ENCODE measurements at regions not wholly inside any gene's neighbourhood (a gene's known extent, or its start where the extent isn't known, plus 50 kb on each side); places are given as distances from the start of the nearest gene placed in this dataset.

DNA sequence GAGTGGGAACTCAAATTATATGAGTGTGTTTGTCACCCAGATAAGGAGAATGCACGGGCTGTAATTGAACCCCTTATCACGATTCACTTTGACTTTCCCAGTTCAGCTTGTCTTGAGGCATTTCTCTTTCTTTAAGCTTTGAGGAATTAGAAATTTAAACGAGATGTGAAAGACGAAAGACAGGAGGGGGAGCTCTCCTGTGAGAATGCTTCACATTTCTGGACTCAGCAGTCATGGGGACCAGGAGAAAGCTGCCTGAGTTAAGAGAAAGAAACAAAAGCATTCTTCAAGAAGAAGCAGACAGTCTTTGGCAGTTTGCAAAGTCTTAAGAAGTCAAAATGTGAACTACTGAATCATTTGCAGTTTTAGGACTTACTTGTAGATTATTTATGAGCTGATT is 205.6 kb downstream of the NECTIN3 start:
- no peak overlapping the region for H3K4me3 ChIP-seq (ENCODE audit: extremely low read depth in 1 of 4, insufficient read depth in 2 of 4, low read depth in 3 of 4, low read length in 4 of 4)
- no peak overlapping the region for H4K91ac ChIP-seq (replicated peaks; ENCODE audit: insufficient read length, low read length)
- no peaks in the 10 kb centered on the region for H3K23me2 ChIP-seq (ENCODE audit: low read depth, low read length)
- no peak overlapping the region for H3K4ac ChIP-seq (replicated peaks; ENCODE audit: insufficient read length, low read depth, low read length)
- H3K36me3 ChIP-seq (ENCODE audit: control insufficient read depth in 2 of 4, insufficient read depth in 4 of 4, low read length in 3 of 4) = no peaks in the 10 kb centered on the region
- POLR2A ChIA-PET (ENCODE audit: partially characterized antibody) = no interaction called here
- no peak overlapping the region for H3K56ac ChIP-seq (replicated peaks; ENCODE audit: insufficient read length, low read depth, low read length)
- WGBS, 2 experiments (ENCODE audit: extremely low coverage in 1 of 2, insufficient coverage in 1 of 2, insufficient read length in 1 of 2, insufficient replicate concordance in 2 of 2, low coverage in 1 of 2, low lambda C conversion rate in 2 of 2, missing lambda C conversion rate in 1 of 2) = 29% methylated on average over 4 of the region's 4 CpGs; no CpG with 5 or more reads in 1 of the 2 experiments
- no peak overlapping the region for H2BK5ac ChIP-seq (ENCODE audit: low read depth, low read length)
- H3K79me1 ChIP-seq (ENCODE audit: low read depth, low read length) = no peaks in the 10 kb centered on the region
- no peak for FAIRE-seq
- DNase-seq (ENCODE audit: low read depth in 1 of 2, low spot score in 2 of 2) = peak in 1 of 2 experiments; percentile 39
- H4K20me1 ChIP-seq (replicated peaks in 1 of 2; ENCODE audit: control insufficient read depth in 1 of 2, insufficient read depth in 2 of 2, low read length in 2 of 2) = no peaks in the 10 kb centered on the region
- H3K9me3 ChIP-seq (ENCODE audit: insufficient read depth in 2 of 2, low read depth in 1 of 2, low read length in 1 of 2) = no peaks in the 10 kb centered on the region
- no peak overlapping the region for H2BK15ac ChIP-seq (ENCODE audit: low read length)
- H4K5ac ChIP-seq (ENCODE audit: insufficient read length, low read depth, low read length) = no peak overlapping the region
- no peak overlapping the region for H2BK20ac ChIP-seq (ENCODE audit: low read length)
- H3K14ac ChIP-seq (ENCODE audit: insufficient read length) = no peak overlapping the region
- no peak overlapping the region for H4K8ac ChIP-seq (ENCODE audit: extremely low read depth, insufficient read depth, low read length)
- H3K4me1 ChIP-seq (replicated peaks in 1 of 4; ENCODE audit: control insufficient read depth in 3 of 4, insufficient read depth in 4 of 4, low read length in 3 of 4) = peaks cover 0 to 3% (median 1%) of the 10 kb centered on the region in 4 experiments; a peak in 1 of 7 replicates
- H3K27me3 ChIP-seq (replicated peaks in 1 of 4; ENCODE audit: control insufficient read depth in 3 of 4, extremely low read depth in 1 of 4, insufficient read depth in 3 of 4, low read length in 3 of 4) = no peaks in the 10 kb centered on the region
- no peak overlapping the region; a peak in 1 of 4 replicates for H3K4me2 ChIP-seq (ENCODE audit: insufficient read depth in 1 of 2, low read depth in 2 of 2, low read length in 2 of 2)
- CTCF ChIA-PET (ENCODE audit: partially characterized antibody) = interaction anchor here (0.7 to 2.5 kb wide), 17 partner anchors 8 to 169 kb away, joined by 3 to 9 read pairs (median 3); no protein-coding TSS in a partner anchor
- no peak overlapping the region for H2AFZ ChIP-seq (ENCODE audit: low read length)
- no peak overlapping the region for H2BK120ac ChIP-seq (replicated peaks; ENCODE audit: low read depth, low read length)
- H3K27ac ChIP-seq (ENCODE audit: low read depth, low read length) = no peak overlapping the region
- H3K18ac ChIP-seq (ENCODE audit: extremely low read depth, low read length) = no peak overlapping the region
- no peaks in the 10 kb centered on the region for H3K79me2 ChIP-seq (ENCODE audit: control insufficient read depth in 1 of 2, insufficient read depth in 2 of 2, low read length in 2 of 2)
- no peak overlapping the region for H3K23ac ChIP-seq (ENCODE audit: insufficient read length)
- H2BK12ac ChIP-seq (ENCODE audit: low read depth, low read length) = no peak overlapping the region
- no peak overlapping the region for H2AK5ac ChIP-seq (ENCODE audit: low read depth, low read length)
- H3K9ac ChIP-seq (replicated peaks in 1 of 4; ENCODE audit: extremely low read depth in 1 of 4, low read depth in 3 of 4, low read length in 3 of 4) = no peak overlapping the region
- TF ChIP-seq CHD2 (IDR thresholded peaks at IDR 0.05; ENCODE audit: low read length) = no peak
- peak; percentile 47 to 49 for TF ChIP-seq RAD21 (IDR thresholded peaks at IDR 0.05 in 1 of 2, conservative IDR thresholded peaks at IDR 0.05 in 1 of 2; ENCODE audit: low read depth in 2 of 2, low read length in 2 of 2)
- TF ChIP-seq, protein P1, sequence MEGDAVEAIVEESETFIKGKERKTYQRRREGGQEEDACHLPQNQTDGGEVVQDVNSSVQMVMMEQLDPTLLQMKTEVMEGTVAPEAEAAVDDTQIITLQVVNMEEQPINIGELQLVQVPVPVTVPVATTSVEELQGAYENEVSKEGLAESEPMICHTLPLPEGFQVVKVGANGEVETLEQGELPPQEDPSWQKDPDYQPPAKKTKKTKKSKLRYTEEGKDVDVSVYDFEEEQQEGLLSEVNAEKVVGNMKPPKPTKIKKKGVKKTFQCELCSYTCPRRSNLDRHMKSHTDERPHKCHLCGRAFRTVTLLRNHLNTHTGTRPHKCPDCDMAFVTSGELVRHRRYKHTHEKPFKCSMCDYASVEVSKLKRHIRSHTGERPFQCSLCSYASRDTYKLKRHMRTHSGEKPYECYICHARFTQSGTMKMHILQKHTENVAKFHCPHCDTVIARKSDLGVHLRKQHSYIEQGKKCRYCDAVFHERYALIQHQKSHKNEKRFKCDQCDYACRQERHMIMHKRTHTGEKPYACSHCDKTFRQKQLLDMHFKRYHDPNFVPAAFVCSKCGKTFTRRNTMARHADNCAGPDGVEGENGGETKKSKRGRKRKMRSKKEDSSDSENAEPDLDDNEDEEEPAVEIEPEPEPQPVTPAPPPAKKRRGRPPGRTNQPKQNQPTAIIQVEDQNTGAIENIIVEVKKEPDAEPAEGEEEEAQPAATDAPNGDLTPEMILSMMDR (IDR thresholded peaks at IDR 0.05; ENCODE audit: control extremely low read depth in 1 of 3, insufficient read depth in 1 of 3, low read depth in 1 of 3, low read length in 3 of 3) = peak in 2 of 3 experiments; percentile 21 to 40; a peak in 2 of 4 replicates
- no peak for TF ChIP-seq SP2 (IDR thresholded peaks at IDR 0.05; ENCODE audit: low read length)
- no peak for TF ChIP-seq CTBP2 (IDR thresholded peaks at IDR 0.05; ENCODE audit: borderline replicate concordance, insufficient read depth, insufficient read length, low read length)
- TF ChIP-seq PHF8 (conservative IDR thresholded peaks at IDR 0.05; ENCODE audit: low read depth, low read length) = no peak

All from H1 (cell line).